ENCODE measurements at regions not wholly inside any gene's neighbourhood (a gene's known extent, or its start where the extent isn't known, plus 50 kb on each side); places are given as distances from the start of the nearest gene placed in this dataset.

GRCh38 chr5:6177926-6178325, 200.4 kb downstream of the MED10 start:
- Histone ChIP-seq H3K79me2 (ENCODE audit: low read length) (no peaks in the 10 kb centered on the region), H3K27ac (ENCODE audit: low read length) (no peak overlapping the region), H3K9me3 (replicated peaks; ENCODE audit: insufficient read depth, low read length) (no peaks in the 10 kb centered on the region), H3K9me2 (replicated peaks; ENCODE audit: insufficient read depth, low read length) (no peaks in the 10 kb centered on the region), H3K4me3 (ENCODE audit: low read length) (no peak overlapping the region), H3K36me3 (replicated peaks; ENCODE audit: insufficient read depth, low read length) (no peaks in the 10 kb centered on the region), H3K4me2 (ENCODE audit: low read depth, low read length) (no peak overlapping the region), H3K27me3 (replicated peaks; ENCODE audit: insufficient read depth, low read length) (no peaks in the 10 kb centered on the region), H2AFZ (ENCODE audit: low read length) (no peak overlapping the region), H3F3A (ENCODE audit: insufficient read depth, low read length) (no peaks in the 10 kb centered on the region), H4K20me1 (ENCODE audit: insufficient read depth, low read length) (no peaks in the 10 kb centered on the region), H3K4me1 (ENCODE audit: low read length) (no peaks in the 10 kb centered on the region), H3K9ac (ENCODE audit: low read length) (no peak overlapping the region)
- DNase-seq: no peak
- TF ChIP-seq EZH2 (optimal IDR thresholded peaks at IDR 0.05; ENCODE audit: low read depth, low read length): no peak
- TF ChIP-seq, protein P1, sequence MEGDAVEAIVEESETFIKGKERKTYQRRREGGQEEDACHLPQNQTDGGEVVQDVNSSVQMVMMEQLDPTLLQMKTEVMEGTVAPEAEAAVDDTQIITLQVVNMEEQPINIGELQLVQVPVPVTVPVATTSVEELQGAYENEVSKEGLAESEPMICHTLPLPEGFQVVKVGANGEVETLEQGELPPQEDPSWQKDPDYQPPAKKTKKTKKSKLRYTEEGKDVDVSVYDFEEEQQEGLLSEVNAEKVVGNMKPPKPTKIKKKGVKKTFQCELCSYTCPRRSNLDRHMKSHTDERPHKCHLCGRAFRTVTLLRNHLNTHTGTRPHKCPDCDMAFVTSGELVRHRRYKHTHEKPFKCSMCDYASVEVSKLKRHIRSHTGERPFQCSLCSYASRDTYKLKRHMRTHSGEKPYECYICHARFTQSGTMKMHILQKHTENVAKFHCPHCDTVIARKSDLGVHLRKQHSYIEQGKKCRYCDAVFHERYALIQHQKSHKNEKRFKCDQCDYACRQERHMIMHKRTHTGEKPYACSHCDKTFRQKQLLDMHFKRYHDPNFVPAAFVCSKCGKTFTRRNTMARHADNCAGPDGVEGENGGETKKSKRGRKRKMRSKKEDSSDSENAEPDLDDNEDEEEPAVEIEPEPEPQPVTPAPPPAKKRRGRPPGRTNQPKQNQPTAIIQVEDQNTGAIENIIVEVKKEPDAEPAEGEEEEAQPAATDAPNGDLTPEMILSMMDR (IDR thresholded peaks at IDR 0.05; ENCODE audit: low read length): no peak
- no peak for TF ChIP-seq EZH2phosphoT487 (IDR thresholded peaks at IDR 0.05; ENCODE audit: low read length)

DNA sequence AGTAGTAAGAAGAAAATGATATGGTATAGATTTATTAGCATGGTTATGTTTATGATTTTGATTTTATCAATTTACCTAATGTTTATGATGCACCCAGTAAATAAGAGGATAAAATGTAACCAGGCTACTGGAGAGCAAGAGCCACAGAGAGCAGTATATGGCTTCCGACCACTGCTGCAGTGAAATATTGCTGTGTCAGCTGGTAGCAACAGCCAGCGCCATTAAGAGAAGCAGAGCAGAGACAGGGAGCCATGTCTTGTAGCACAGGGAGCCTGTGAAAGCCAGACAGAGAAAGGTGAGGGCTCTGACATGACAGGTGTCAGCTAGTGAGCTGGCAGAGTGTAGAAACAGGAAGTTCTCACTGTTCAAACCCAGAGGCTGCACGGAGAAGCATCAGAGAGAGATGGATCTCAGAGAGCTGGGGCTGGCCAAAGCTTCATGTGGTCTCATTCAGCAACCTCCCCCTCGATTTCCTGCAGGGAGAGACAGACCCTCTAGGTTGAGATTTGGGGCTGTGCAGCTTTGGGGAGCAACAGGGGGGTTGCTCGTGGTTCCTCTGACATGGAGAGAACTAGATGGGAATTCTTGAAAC, 202.1 kb downstream of the MED10 start:
- Histone ChIP-seq H3K4me2 (ENCODE audit: low read depth, low read length) (peak overlapping the region; percentile 2; the same call in 1 of the 2 replicates), H3K36me3 (replicated peaks; ENCODE audit: insufficient read depth, low read length) (no peaks in the 10 kb centered on the region), H3K4me3 (ENCODE audit: low read length) (no peak overlapping the region), H3F3A (ENCODE audit: insufficient read depth, low read length) (no peaks in the 10 kb centered on the region), H3K27ac (ENCODE audit: low read length) (no peak overlapping the region), H3K4me1 (ENCODE audit: low read length) (no peaks in the 10 kb centered on the region), H3K27me3 (replicated peaks; ENCODE audit: insufficient read depth, low read length) (no peaks in the 10 kb centered on the region), H3K9me2 (replicated peaks; ENCODE audit: insufficient read depth, low read length) (no peaks in the 10 kb centered on the region), H3K9me3 (replicated peaks; ENCODE audit: insufficient read depth, low read length) (no peaks in the 10 kb centered on the region), H3K9ac (ENCODE audit: low read length) (no peak overlapping the region), H4K20me1 (ENCODE audit: insufficient read depth, low read length) (no peaks in the 10 kb centered on the region), H2AFZ (ENCODE audit: low read length) (peak overlapping the region; percentile 48; the same call in 1 of the 2 replicates), H3K79me2 (ENCODE audit: low read length) (no peaks in the 10 kb centered on the region)
- DNase-seq: peak; percentile 44
- TF ChIP-seq EZH2 (optimal IDR thresholded peaks at IDR 0.05; ENCODE audit: low read depth, low read length) (no peak), EZH2phosphoT487 (IDR thresholded peaks at IDR 0.05; ENCODE audit: low read length) (no peak)
- TF ChIP-seq, protein P1 (IDR thresholded peaks at IDR 0.05; ENCODE audit: low read length): no peak

- no peaks in the 10 kb centered on the region for H4K20me1 ChIP-seq (ENCODE audit: insufficient read depth, low read length)
- no peaks in the 10 kb centered on the region for H3K36me3 ChIP-seq (replicated peaks; ENCODE audit: insufficient read depth, low read length)
- H3F3A ChIP-seq (ENCODE audit: insufficient read depth, low read length): no peaks in the 10 kb centered on the region
- TF ChIP-seq EZH2phosphoT487 (IDR thresholded peaks at IDR 0.05; ENCODE audit: low read length) (no peak), EZH2 (optimal IDR thresholded peaks at IDR 0.05; ENCODE audit: low read depth, low read length) (no peak)
- TF ChIP-seq, protein P1 (IDR thresholded peaks at IDR 0.05; ENCODE audit: low read length): no peak
- H3K4me2 ChIP-seq (ENCODE audit: low read depth, low read length): no peak overlapping the region
- no peak overlapping the region for H2AFZ ChIP-seq (ENCODE audit: low read length)
- no peaks in the 10 kb centered on the region for H3K27me3 ChIP-seq (replicated peaks; ENCODE audit: insufficient read depth, low read length)
- H3K4me1 ChIP-seq (ENCODE audit: low read length): no peaks in the 10 kb centered on the region
- no peaks in the 10 kb centered on the region for H3K9me2 ChIP-seq (replicated peaks; ENCODE audit: insufficient read depth, low read length)
- H3K4me3 ChIP-seq (ENCODE audit: low read length): no peak overlapping the region
- no peak overlapping the region for H3K27ac ChIP-seq (ENCODE audit: low read length)
- H3K9ac ChIP-seq (ENCODE audit: low read length): no peak overlapping the region
- DNase-seq: no peak
- no peaks in the 10 kb centered on the region for H3K9me3 ChIP-seq (replicated peaks; ENCODE audit: insufficient read depth, low read length)
- no peaks in the 10 kb centered on the region for H3K79me2 ChIP-seq (ENCODE audit: low read length)
Measured at GRCh38 chr5:6175172-6175854, 203.0 kb downstream of the MED10 start.

Measured in MM.1S (cell line).